Stimulated activated naive B cell treated with anti-CD40 and anti-IgM and Interleukin-4, amounts not matched to agents 10 μg/mL and 1 μg/mL and 100 μg/mL, for 72 hours (primary cell): ENCODE measurements at regions not wholly inside any gene's neighbourhood (a gene's known extent, or its start where the extent isn't known, plus 50 kb on each side); places are given as distances from the start of the nearest gene placed in this dataset.
"Not testable (repeated sequence)": the region's sequence is repeated elsewhere in the genome, so short reads cannot be mapped to it uniquely, and the experiment has no call there.

ENCODE experiments used
- ATAC-seq, 2 donors: fragments of 150-1000 bp; cut with Tn5 transposase; replicated peaks; 2 replicates each; pipeline ENCODE4 v1.10.0; 2021; ENCODE audit warnings: moderate library complexity in 1 of 2
- DNase-seq: peaks from one replicate; pipeline ENCODE4 v3.0.0; 2021
- H3K27ac Mint-ChIP-seq: one replicate; pipeline ENCODE4 v1.8.0; 2022; ENCODE audit warnings: mild to moderate bottlenecking, mixed read lengths
- H3K27me3 Mint-ChIP-seq, 2 donors: one replicate each; pipeline ENCODE4 v1.8.0; 2022; ENCODE audit warnings: mixed read lengths in 2 of 2
- H3K36me3 Mint-ChIP-seq, 2 donors: one replicate each; pipeline ENCODE4 v1.8.0; 2022; ENCODE audit warnings: mixed read lengths in 2 of 2, mild to moderate bottlenecking in 1 of 2
- H3K4me1 Mint-ChIP-seq, 2 donors: one replicate each; pipeline ENCODE4 v1.8.0; 2022; ENCODE audit warnings: mixed read lengths in 2 of 2, mild to moderate bottlenecking in 1 of 2
- H3K4me3 Mint-ChIP-seq, 2 donors: one replicate each; pipeline ENCODE4 v1.8.0; 2022; ENCODE audit warnings: mild to moderate bottlenecking in 2 of 2, mixed read lengths in 2 of 2, moderate library complexity in 1 of 2
- H3K9me3 Mint-ChIP-seq, 2 donors: one replicate each; pipeline ENCODE4 v1.8.0; 2022; ENCODE audit warnings: mixed read lengths in 2 of 2, mild to moderate bottlenecking in 1 of 2

- Mint-ChIP-seq H3K4me3 (no peak overlapping the region), H3K36me3 (no peaks in the 10 kb centered on the region), H3K27ac (no peak overlapping the region), H3K9me3 (peaks cover 7% of the 10 kb centered on the region in 2 donors), H3K27me3 (no peaks in the 10 kb centered on the region), H3K4me1 (no peaks in the 10 kb centered on the region)
- DNase-seq (no peak), ATAC-seq (no peak)
These were observed 1098.9 kb upstream of the CHAC2 start for GRCh38 chr2:52668724-52669123.

GRCh38 chr2:52659546-52659945 lies 1108.1 kb upstream of the CHAC2 start:
- H3K4me1 Mint-ChIP-seq, result no peaks in the 10 kb centered on the region
- H3K27ac Mint-ChIP-seq, result no peak overlapping the region
- H3K9me3 Mint-ChIP-seq, result peaks cover 0 to 9% of the 10 kb centered on the region in 2 donors
- H3K4me3 Mint-ChIP-seq, result no peak overlapping the region
- H3K36me3 Mint-ChIP-seq, result no peaks in the 10 kb centered on the region
- H3K27me3 Mint-ChIP-seq, result no peaks in the 10 kb centered on the region
- DNase-seq (no peak), ATAC-seq (no peak)

- Mint-ChIP-seq H3K4me1 (no peaks in the 10 kb centered on the region), H3K4me3 (no peak overlapping the region), H3K36me3 (no peaks in the 10 kb centered on the region), H3K9me3 (peaks cover 0 to 5% of the 10 kb centered on the region in 2 donors), H3K27me3 (no peaks in the 10 kb centered on the region), H3K27ac (no peak overlapping the region)
- no peak for ATAC-seq
- DNase-seq, result no peak
These were observed 1109.0 kb upstream of the CHAC2 start for GRCh38 chr2:52658598-52658997.

GRCh38 chr2:52639692-52640091 lies 1127.9 kb upstream of the CHAC2 start:
- peaks cover 12 to 13% of the 10 kb centered on the region in 2 donors for H3K9me3 Mint-ChIP-seq

GRCh38 chr2:52632543-52632942 lies 1135.1 kb upstream of the CHAC2 start:
- ATAC-seq, result no peak
- Mint-ChIP-seq H3K36me3 (no peaks in the 10 kb centered on the region), H3K9me3 (peaks cover 8 to 11% of the 10 kb centered on the region in 2 donors), H3K27ac (no peak overlapping the region), H3K4me1 (no peaks in the 10 kb centered on the region), H3K27me3 (no peaks in the 10 kb centered on the region), H3K4me3 (no peak overlapping the region)
- no peak for DNase-seq

More at GRCh38 chr2:52639692-52640091, 1127.9 kb upstream of the CHAC2 start:
- Mint-ChIP-seq H3K36me3 (no peaks in the 10 kb centered on the region), H3K4me1 (no peaks in the 10 kb centered on the region), H3K4me3 (no peak overlapping the region), H3K27me3 (no peaks in the 10 kb centered on the region), H3K27ac (no peak overlapping the region)
- DNase-seq (no peak), ATAC-seq (no peak)

GRCh38 chr2:52629944-52630343 lies 1137.7 kb upstream of the CHAC2 start:
- H3K27me3 Mint-ChIP-seq, result no peaks in the 10 kb centered on the region
- peaks cover 4 to 7% of the 10 kb centered on the region in 2 donors for H3K9me3 Mint-ChIP-seq
- no peak overlapping the region for H3K4me3 Mint-ChIP-seq
- no peaks in the 10 kb centered on the region for H3K36me3 Mint-ChIP-seq
- ATAC-seq, result no peak
- no peak for DNase-seq
- H3K27ac Mint-ChIP-seq, result no peak overlapping the region
- H3K4me1 Mint-ChIP-seq, result no peaks in the 10 kb centered on the region

GRCh38 chr2:52629531-52629930 lies 1138.1 kb upstream of the CHAC2 start:
- Mint-ChIP-seq H3K9me3 (peaks cover 4 to 7% of the 10 kb centered on the region in 2 donors), H3K36me3 (no peaks in the 10 kb centered on the region), H3K4me1 (no peaks in the 10 kb centered on the region), H3K27ac (no peak overlapping the region), H3K27me3 (no peaks in the 10 kb centered on the region), H3K4me3 (no peak overlapping the region)
- no peak for ATAC-seq
- no peak for DNase-seq

- ATAC-seq, result no peak
- H3K9me3 Mint-ChIP-seq, result peaks cover 0 to 3% of the 10 kb centered on the region in 2 donors
- no peak for DNase-seq
These were observed 1145.3 kb upstream of the CHAC2 start for GRCh38 chr2:52622266-52622665.

GRCh38 chr2:52613064-52613463 lies 1154.5 kb upstream of the CHAC2 start:
- ATAC-seq (no peak), DNase-seq (no peak)
- no peaks in the 10 kb centered on the region for H3K4me1 Mint-ChIP-seq
- H3K27ac Mint-ChIP-seq, result no peak overlapping the region
- peaks cover 0 to 2% of the 10 kb centered on the region in 2 donors for H3K9me3 Mint-ChIP-seq
- no peaks in the 10 kb centered on the region for H3K27me3 Mint-ChIP-seq
- no peak overlapping the region for H3K4me3 Mint-ChIP-seq
- no peaks in the 10 kb centered on the region for H3K36me3 Mint-ChIP-seq

More at GRCh38 chr2:52622266-52622665, 1145.3 kb upstream of the CHAC2 start:
- Mint-ChIP-seq H3K4me1 (no peaks in the 10 kb centered on the region), H3K27me3 (no peaks in the 10 kb centered on the region), H3K4me3 (no peak overlapping the region), H3K36me3 (no peaks in the 10 kb centered on the region), H3K27ac (no peak overlapping the region)

- DNase-seq (peak; percentile 3), ATAC-seq (peak; percentile 81 to 84)
- no peaks in the 10 kb centered on the region for H3K36me3 Mint-ChIP-seq
- H3K9me3 Mint-ChIP-seq, result peaks cover 0 to 2% of the 10 kb centered on the region in 2 donors
- no peaks in the 10 kb centered on the region for H3K27me3 Mint-ChIP-seq
- no peak overlapping the region for H3K4me3 Mint-ChIP-seq
- no peak overlapping the region for H3K27ac Mint-ChIP-seq
- no peaks in the 10 kb centered on the region for H3K4me1 Mint-ChIP-seq
These were observed 1155.8 kb upstream of the CHAC2 start for GRCh38 chr2:52611759-52612158.

- ATAC-seq, result no peak
- Mint-ChIP-seq H3K9me3 (peaks cover 5 to 10% of the 10 kb centered on the region in 2 donors), H3K27me3 (no peaks in the 10 kb centered on the region), H3K27ac (no peak overlapping the region), H3K4me3 (no peak overlapping the region), H3K36me3 (no peaks in the 10 kb centered on the region), H3K4me1 (no peaks in the 10 kb centered on the region)
- DNase-seq, result no peak
These were observed 1159.6 kb upstream of the CHAC2 start for GRCh38 chr2:52608030-52608429.

- H3K4me1 Mint-ChIP-seq, result no peaks in the 10 kb centered on the region
- H3K27ac Mint-ChIP-seq, result no peak overlapping the region
- H3K36me3 Mint-ChIP-seq, result no peaks in the 10 kb centered on the region
- H3K4me3 Mint-ChIP-seq, result no peak overlapping the region
- H3K9me3 Mint-ChIP-seq, result peaks cover 2 to 3% of the 10 kb centered on the region in 2 donors
- DNase-seq (no peak), ATAC-seq (no peak)
- no peaks in the 10 kb centered on the region for H3K27me3 Mint-ChIP-seq
These were observed 1170.3 kb upstream of the CHAC2 start for GRCh38 chr2:52597346-52597745.

- DNase-seq, result no peak
- peaks cover 0 to 11% of the 10 kb centered on the region in 2 donors for H3K9me3 Mint-ChIP-seq
- H3K27ac Mint-ChIP-seq, result no peak overlapping the region
- H3K4me3 Mint-ChIP-seq, result no peak overlapping the region
- H3K4me1 Mint-ChIP-seq, result no peaks in the 10 kb centered on the region
- no peak for ATAC-seq
- no peaks in the 10 kb centered on the region for H3K27me3 Mint-ChIP-seq
- H3K36me3 Mint-ChIP-seq, result no peaks in the 10 kb centered on the region
These were observed 1173.6 kb upstream of the CHAC2 start for GRCh38 chr2:52594026-52594425.

- H3K4me1 Mint-ChIP-seq, DNase-seq, H3K27ac Mint-ChIP-seq, H3K9me3 Mint-ChIP-seq, H3K27me3 Mint-ChIP-seq, H3K36me3 Mint-ChIP-seq, H3K4me3 Mint-ChIP-seq, ATAC-seq: not testable (repeated sequence)
These were observed 1183.5 kb upstream of the CHAC2 start for GRCh38 chr2:52584071-52584470.

GRCh38 chr2:52572469-52572894 lies 1195.1 kb upstream of the CHAC2 start:
- Mint-ChIP-seq H3K9me3 (peaks cover 25 to 29% of the 10 kb centered on the region in 2 donors), H3K4me3 (no peak overlapping the region)
- no peak for DNase-seq

More at GRCh38 chr2:52572469-52572894, 1195.1 kb upstream of the CHAC2 start:
- no peak for ATAC-seq
- Mint-ChIP-seq H3K36me3 (no peaks in the 10 kb centered on the region), H3K4me1 (no peaks in the 10 kb centered on the region), H3K27me3 (no peaks in the 10 kb centered on the region), H3K27ac (no peak overlapping the region)
